ENCODE measurements at regions not wholly inside any gene's neighbourhood (a gene's known extent, or its start where the extent isn't known, plus 50 kb on each side); places are given as distances from the start of the nearest gene placed in this dataset.
"Not testable (repeated sequence)": the region's sequence is repeated elsewhere in the genome, so short reads cannot be mapped to it uniquely, and the experiment has no call there.

DNA sequence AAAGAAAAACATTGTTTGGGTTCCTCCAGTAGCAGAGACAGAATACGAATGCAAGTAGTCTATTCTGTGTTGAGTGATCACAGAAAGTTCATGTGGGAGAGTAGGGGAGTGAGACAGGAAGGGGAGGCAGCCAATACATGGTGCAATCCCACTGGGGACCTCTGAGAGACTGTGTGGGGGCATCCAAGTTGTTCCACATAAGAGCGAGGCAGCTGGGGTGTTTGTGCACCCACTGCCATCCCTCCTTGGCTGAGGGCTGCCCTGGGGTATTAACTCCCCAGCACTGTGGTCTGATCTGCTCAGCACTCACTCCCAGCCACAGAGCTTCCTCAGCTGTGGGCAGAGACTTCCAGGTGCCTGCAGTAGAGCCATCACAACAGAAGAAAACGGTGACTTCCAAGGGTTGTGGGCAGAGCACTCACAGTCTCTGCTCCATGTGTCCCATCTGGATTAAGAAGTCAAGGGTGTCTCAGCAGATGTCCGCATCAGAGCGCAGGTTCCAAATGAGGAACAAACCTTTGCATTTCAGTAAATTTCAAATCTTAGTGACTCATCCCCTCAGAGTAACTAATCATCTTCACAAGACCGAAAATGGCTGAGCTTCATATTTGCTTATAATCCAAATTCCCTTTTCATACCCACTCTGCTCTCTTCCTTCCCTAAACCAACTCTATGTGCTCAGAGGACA, 101.9 kb upstream of the NAA20 start:
- peaks cover 78% of the 10 kb centered on the region for H3K4me1 ChIP-seq (ENCODE audit: insufficient read depth, low read length)
- no peaks in the 10 kb centered on the region for H3K27me3 ChIP-seq (ENCODE audit: insufficient read depth, low read length)
- no peak overlapping the region for H3K4me3 ChIP-seq (ENCODE audit: low read length)
- H3K9me3 ChIP-seq (ENCODE audit: low read depth, low read length) = no peaks in the 10 kb centered on the region

DNA sequence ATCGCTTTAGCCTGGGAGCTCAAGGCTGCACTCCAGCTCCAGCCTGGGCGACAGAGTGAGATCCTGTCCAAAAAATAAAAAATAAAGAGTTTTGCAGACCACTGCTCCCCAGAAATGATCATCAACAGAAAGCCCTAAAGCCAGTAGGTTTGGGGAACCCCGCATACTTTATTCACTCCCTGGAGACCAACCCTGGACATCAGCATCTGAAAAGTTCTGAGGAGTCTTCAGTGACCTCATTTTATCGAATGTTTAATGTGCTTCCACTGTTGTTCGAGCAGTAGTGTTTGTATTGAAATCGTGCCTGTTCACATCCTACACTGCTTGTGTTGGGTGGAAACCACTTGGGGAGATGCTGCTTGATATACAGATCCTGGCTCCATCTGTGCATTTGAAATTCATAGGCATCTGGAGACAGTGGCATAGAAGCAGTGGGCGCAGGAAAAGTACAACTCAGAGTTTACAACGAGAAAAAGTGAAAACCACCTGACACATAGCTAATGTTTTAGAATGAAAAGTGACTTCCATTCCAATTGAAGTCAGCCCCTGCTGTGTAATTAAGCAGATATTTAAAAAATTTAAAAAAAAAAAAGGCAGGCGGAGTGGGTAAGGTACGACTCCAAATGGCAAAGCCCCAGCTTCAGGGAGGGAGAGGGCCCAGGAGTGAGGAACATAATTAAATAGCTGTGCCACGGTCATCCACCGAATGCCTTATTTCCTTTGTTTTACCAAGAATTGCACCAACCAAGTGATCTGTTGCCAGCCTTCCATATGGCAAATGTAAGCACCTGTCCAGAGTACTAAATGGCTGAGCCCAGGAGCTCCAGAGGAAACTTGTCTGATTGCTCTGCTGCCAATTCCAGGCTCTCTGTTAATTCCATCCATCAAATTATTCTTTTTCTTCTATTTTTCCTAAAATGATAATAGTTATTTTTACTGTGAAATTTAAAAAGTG, 100.4 kb upstream of the NAA20 start:
- no peak overlapping the region for H3K4me3 ChIP-seq (ENCODE audit: low read length)
- no peaks in the 10 kb centered on the region for H3K9me3 ChIP-seq (ENCODE audit: low read depth, low read length)
- H3K4me1 ChIP-seq (ENCODE audit: insufficient read depth, low read length) = peaks cover 77% of the 10 kb centered on the region
- no peaks in the 10 kb centered on the region for H3K27me3 ChIP-seq (ENCODE audit: insufficient read depth, low read length)

DNA sequence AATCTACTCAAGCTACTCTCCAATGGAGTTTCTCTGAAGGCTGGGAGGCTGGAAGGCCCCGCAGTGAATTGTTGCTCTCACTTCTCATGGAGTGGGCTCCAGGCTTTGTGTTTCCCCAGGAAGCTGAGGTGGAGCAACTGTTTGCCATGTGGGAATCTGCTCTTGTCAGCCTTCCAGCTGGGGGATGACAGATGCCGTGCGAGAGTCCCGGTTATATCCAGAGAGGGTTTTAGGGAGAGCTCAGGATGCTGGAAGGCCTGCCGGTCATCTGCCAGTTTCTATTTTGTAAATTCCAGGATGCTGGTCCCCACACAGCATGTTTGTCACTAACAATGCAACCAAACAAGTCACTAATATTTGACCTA, 98.2 kb upstream of the NAA20 start:
- H3K4me3 ChIP-seq (ENCODE audit: low read length) = no peak overlapping the region
- peaks cover 56% of the 10 kb centered on the region for H3K4me1 ChIP-seq (ENCODE audit: insufficient read depth, low read length)
- H3K27me3 ChIP-seq (ENCODE audit: insufficient read depth, low read length) = no peaks in the 10 kb centered on the region
- H3K9me3 ChIP-seq (ENCODE audit: low read depth, low read length) = no peaks in the 10 kb centered on the region

DNA sequence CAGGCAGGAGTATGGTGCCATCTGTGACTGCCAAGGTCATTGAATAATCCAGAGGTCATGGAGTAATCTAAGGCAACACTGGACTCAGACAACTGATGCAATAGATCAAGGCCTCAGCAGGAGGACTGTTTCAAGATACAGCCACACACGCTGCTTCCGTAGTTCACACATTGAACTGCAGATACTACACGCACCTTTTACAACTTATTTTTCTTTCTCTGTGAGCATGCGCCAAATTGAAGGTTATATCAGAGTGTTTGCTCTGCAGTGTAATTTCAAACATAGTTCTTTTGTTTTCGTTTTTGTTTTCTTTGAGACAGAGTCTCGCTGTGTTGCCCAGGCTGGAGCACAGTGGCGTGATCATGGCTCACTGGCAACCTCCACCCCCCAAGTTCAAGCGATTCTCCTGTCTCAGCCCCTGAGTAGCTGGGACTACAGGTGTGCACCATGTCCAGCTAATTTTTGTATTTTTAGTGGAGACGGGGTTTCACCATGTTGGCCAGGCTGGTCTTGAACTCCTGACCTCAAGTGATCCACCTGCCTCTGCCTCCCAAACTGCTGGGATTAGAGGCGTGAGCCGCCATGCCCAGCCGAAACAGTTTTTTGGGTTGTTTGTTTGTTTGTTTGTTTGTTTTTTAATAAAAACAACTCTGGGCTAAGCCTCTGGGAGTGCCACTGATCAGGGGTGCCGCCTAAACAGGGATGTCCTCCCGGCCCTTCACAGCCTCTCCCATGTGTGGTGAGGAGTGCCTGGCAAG, 96.6 kb upstream of the NAA20 start:
- Histone ChIP-seq H3K9me3 (ENCODE audit: low read depth, low read length) (no peaks in the 10 kb centered on the region), H3K27me3 (ENCODE audit: insufficient read depth, low read length) (no peaks in the 10 kb centered on the region), H3K4me3 (ENCODE audit: low read length) (no peak overlapping the region), H3K4me1 (ENCODE audit: insufficient read depth, low read length) (peaks cover 40% of the 10 kb centered on the region)

DNA sequence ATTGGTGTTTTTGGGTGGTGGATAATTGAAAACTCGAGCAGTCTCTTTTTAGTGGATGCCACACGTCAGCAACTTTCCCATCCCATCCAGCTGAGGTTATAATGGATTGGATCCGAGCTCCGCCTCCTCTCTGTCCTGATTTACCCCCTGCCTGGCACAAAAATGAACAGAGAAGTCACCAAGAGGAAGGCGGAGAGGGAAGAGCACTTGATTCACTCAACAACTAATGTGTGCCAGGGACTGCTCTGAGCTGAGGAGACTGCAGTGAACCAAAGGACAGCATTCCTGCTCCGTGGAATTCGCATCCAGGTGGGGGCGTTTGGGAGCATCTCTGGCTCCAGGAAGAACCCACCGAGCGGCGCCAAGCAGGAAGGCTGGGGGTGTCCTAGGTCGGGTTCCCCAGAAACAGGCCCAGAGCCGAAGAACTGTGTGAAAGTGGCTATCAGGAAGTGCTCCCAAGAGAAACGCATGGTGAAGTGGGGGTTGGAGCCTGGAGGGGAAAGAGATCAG, 95.8 kb upstream of the NAA20 start:
- Histone ChIP-seq H3K9me3 (ENCODE audit: low read depth, low read length) (no peaks in the 10 kb centered on the region), H3K4me3 (ENCODE audit: low read length) (no peak overlapping the region)

DNA sequence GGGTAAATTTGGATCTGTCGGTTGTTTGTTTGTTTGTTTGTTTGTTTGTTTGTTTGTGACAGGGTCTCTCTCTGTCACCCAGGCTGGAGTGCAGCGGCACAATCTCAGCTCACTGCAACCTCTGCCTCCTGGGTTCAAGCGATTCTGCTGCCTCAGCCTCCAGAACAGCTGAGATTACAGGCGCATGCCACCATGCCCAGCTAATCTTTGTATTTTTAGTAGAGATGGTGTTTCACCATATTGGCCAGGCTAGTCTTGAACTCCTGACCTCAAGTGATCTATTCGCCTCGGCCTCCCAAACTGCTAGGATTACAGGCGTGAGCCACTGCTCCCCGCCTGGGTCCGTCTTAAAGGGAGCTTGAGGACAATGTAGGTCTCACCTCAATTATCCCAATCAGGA, 95.3 kb upstream of the NAA20 start:
- H3K9me3 ChIP-seq (ENCODE audit: low read depth, low read length) = not testable (repeated sequence)

More for the DNA sequence above, 95.8 kb upstream of the NAA20 start:
- peaks cover 32% of the 10 kb centered on the region for H3K4me1 ChIP-seq (ENCODE audit: insufficient read depth, low read length)
- H3K27me3 ChIP-seq (ENCODE audit: insufficient read depth, low read length) = no peaks in the 10 kb centered on the region

DNA sequence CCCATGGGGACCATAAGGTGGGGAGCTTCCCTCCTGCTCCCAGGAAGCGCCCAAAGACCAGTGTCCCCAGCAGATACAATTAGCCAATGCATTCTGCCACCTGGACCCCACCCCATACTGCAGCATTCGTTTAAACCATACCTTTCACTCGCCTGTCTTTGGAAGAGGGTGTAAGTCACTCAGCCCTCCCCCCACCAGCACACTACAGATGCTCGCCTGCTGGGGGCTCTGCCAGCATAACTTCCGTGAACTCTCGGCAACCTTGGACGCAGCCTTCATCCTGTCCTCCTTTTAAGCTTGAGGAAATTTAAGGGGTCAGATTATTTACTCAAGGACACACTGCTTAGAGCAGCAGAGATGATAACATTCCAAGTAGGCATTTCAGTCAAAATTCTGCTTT, 94.4 kb upstream of the NAA20 start:
- Histone ChIP-seq H3K4me1 (ENCODE audit: insufficient read depth, low read length) (peaks cover 18% of the 10 kb centered on the region), H3K4me3 (ENCODE audit: low read length) (no peak overlapping the region), H3K27me3 (ENCODE audit: insufficient read depth, low read length) (no peaks in the 10 kb centered on the region), H3K9me3 (ENCODE audit: low read depth, low read length) (no peaks in the 10 kb centered on the region)

More for the DNA sequence above, 95.3 kb upstream of the NAA20 start:
- H3K4me3 ChIP-seq (ENCODE audit: low read length); H3K27me3 ChIP-seq (ENCODE audit: insufficient read depth, low read length): not testable (repeated sequence)
- peaks cover 27% of the 10 kb centered on the region for H3K4me1 ChIP-seq (ENCODE audit: insufficient read depth, low read length)

DNA sequence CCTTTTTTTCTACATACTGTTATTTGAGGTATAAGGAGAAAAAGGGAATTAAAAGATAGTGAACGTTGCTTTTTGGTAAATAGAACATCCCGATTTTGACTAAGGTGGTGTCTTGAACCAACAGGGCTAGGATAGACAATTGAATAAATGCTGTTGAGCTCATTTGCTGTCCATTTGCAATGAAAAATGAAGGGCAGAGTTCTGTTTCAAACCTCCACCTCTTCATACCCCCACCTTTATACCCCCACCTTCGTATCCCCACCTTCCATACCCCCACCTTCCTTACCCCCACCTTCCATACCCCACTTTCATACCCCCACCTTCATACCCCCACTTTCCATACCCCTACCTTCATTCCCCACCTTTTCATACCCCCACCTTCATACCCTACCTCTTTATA, 93.4 kb upstream of the NAA20 start:
- Histone ChIP-seq H3K27me3 (ENCODE audit: insufficient read depth, low read length) (no peaks in the 10 kb centered on the region), H3K4me3 (ENCODE audit: low read length) (no peak overlapping the region), H3K4me1 (ENCODE audit: insufficient read depth, low read length) (peaks cover 18% of the 10 kb centered on the region), H3K9me3 (ENCODE audit: low read depth, low read length) (no peaks in the 10 kb centered on the region)

DNA sequence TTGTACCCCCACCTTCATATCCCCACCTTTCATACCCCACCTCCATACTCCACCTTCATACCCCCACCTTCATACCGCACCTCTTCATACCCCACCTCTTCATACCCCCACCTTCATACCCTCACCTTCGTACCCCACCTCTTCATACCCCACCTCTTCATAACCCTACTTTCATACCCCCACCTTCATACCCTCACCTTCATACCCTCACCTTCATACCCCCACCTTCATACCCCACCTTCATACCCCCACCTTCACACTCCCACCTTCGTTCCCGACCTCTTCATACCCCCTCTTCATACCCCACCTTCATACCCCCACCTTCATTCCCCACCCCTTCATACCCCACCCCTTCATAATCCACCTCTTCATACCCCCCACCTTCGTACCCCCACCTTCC, 92.9 kb upstream of the NAA20 start:
- Histone ChIP-seq H3K4me3 (ENCODE audit: low read length) (no peak overlapping the region), H3K9me3 (ENCODE audit: low read depth, low read length) (no peaks in the 10 kb centered on the region), H3K4me1 (ENCODE audit: insufficient read depth, low read length) (peaks cover 19% of the 10 kb centered on the region), H3K27me3 (ENCODE audit: insufficient read depth, low read length) (no peaks in the 10 kb centered on the region)

DNA sequence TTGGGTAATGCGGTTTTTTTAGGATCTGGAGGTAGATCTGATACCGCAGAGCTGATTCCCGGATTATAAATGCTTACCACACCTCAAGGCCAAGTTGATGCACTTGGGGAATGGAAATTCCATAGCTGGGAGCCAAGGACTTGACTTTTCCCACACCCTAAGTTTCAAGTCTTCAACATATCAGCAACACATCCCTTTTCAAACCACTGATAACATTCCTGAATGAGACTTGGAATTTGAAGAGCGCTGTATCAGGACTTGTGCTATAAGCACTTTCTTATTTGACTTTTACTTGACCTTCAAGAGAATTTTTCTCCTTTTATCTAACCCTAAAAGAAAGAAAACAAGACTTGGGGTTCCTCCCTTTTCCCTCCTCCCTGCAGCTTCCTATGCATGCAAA, 90.6 kb upstream of the NAA20 start:
- no peaks in the 10 kb centered on the region for H3K27me3 ChIP-seq (ENCODE audit: insufficient read depth, low read length)
- H3K4me3 ChIP-seq (ENCODE audit: low read length) = no peak overlapping the region
- no peaks in the 10 kb centered on the region for H3K9me3 ChIP-seq (ENCODE audit: low read depth, low read length)
- peaks cover 16% of the 10 kb centered on the region for H3K4me1 ChIP-seq (ENCODE audit: insufficient read depth, low read length)

DNA sequence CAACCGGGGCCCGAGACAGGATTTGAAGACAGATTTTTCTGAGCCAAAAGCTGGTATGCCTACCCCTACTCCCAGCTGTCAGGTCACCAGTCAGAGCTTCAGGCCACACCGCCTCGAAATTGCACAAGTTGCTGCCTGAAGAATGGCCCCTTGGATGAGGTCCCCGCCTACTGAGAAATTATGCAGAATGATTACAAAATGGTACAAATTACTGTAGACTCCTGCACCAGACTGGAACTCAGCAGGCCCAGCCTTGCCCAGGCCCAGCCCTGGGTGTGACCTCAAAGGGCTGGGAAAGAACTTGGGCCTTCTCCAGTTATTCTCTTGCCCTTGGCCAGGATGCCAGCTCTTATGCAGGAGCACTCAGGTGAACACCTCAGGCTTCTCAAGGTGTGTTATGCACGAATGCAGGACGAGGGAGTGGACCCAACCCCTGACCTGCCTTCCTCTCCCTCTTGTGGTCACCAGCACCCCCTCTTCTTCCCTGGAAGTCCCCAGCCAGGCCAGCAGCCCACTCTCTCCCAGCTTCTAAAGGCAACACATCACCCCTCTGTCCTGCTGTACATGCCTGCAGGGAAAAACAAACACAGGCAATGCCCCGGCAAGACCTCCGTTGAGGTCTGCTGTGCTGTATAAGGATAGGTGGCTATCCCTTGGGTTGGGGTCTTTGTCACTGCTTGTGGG, 88.7 kb upstream of the NAA20 start:
- no peak overlapping the region for H3K4me3 ChIP-seq (ENCODE audit: low read length)
- H3K27me3 ChIP-seq (ENCODE audit: insufficient read depth, low read length) = no peaks in the 10 kb centered on the region
- no peaks in the 10 kb centered on the region for H3K9me3 ChIP-seq (ENCODE audit: low read depth, low read length)
- peaks cover 27% of the 10 kb centered on the region for H3K4me1 ChIP-seq (ENCODE audit: insufficient read depth, low read length)

DNA sequence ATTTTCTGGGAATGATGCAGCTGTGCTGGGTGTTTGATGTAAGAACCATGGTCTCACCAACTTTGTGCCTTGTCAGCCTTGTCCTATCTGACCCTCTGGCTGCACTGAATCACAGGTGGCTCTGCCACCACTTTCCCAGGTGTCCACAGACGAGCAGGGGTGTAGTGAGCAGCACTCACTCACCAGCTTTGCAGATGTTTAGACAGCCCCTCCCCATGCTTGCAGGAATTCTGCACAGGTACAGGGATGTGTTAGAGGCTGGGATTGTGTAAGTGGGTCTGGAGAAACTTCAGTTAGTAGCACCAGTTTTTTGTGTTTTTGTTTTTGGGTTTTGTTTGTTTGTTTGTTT, 88.2 kb upstream of the NAA20 start:
- Histone ChIP-seq H3K4me1 (ENCODE audit: insufficient read depth, low read length) (peaks cover 32% of the 10 kb centered on the region), H3K27me3 (ENCODE audit: insufficient read depth, low read length) (no peaks in the 10 kb centered on the region), H3K9me3 (ENCODE audit: low read depth, low read length) (no peaks in the 10 kb centered on the region), H3K4me3 (ENCODE audit: low read length) (no peak overlapping the region)

DNA sequence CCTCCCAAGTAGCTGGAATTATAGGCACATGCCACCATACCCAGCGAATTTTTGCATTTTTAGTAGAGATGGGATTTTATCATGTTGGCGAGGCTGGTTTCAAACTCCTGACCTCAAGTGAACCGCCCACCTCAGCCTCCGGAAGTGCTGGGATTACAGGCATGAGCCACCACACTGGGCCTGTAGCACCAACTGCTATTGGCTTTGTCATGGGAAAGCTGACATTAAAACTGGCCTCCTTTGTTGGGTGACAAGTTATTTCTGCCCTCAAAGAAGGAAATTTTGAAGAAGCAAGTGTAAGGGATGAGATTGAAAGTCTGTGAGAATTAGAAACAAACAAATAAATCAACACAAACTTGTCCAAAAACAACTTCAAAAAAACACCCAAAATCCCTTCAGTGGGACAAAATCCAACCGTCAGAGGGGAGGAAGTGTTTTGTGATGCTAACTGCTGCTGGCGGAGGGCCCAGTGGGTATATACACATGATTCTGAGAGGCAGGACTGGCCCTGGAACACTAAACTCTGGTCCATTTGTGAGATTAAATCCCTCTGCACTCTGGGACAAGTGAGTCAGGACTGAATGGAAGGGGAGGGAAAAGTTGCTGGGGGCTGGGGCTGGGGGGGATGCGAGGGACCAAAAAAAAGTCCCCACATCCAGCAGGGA, 87.5 kb upstream of the NAA20 start:
- Histone ChIP-seq H3K4me1 (ENCODE audit: insufficient read depth, low read length) (peaks cover 38% of the 10 kb centered on the region), H3K27me3 (ENCODE audit: insufficient read depth, low read length) (no peaks in the 10 kb centered on the region), H3K4me3 (ENCODE audit: low read length) (no peak overlapping the region), H3K9me3 (ENCODE audit: low read depth, low read length) (no peaks in the 10 kb centered on the region)

DNA sequence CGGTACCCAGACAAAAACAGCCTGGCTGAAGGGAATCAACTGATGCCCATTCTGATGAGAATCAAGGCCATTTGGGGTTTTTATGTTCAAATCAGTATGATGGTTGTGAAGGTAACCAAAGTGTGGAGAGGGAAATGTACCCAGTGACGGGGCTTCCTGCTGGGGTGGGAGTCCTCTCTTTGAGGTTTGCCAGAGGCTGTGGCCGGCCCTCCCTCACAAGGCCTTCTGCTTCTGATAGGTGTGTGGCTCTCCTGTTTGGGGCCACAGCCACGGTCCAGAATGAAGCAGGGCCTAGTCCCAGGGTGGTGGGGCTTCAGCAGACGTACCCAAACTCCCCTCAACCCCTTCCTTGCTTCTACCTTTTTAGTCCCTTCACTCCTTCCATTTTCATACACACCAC, 86.7 kb upstream of the NAA20 start:
- Histone ChIP-seq H3K4me1 (ENCODE audit: insufficient read depth, low read length) (peaks cover 44% of the 10 kb centered on the region), H3K9me3 (ENCODE audit: low read depth, low read length) (no peaks in the 10 kb centered on the region), H3K4me3 (ENCODE audit: low read length) (no peak overlapping the region), H3K27me3 (ENCODE audit: insufficient read depth, low read length) (no peaks in the 10 kb centered on the region)

Measured in mononuclear cell (primary cell).